GM19438 (cell line): ENCODE measurements at regions not wholly inside any gene's neighbourhood (a gene's known extent, or its start where the extent isn't known, plus 50 kb on each side); places are given as distances from the start of the nearest gene placed in this dataset.

Experiments
- ATAC-seq: cut with Tn5 transposase; IDR thresholded peaks from one replicate; pipeline ENCODE4 v1.9.1; 2021; ENCODE audit warnings: low read depth; ENCODE audit not compliant: unreplicated experiment

GRCh38 chr6:22621701-22622100, 52.3 kb downstream of the HDGFL1 start:
- no peak for ATAC-seq

GRCh38 chr6:22622351-22622750, 53.0 kb downstream of the HDGFL1 start:
- ATAC-seq, result no peak

GRCh38 chr6:22622813-22623212, 53.4 kb downstream of the HDGFL1 start:
- no peak for ATAC-seq

- no peak for ATAC-seq
Measured at GRCh38 chr6:22627644-22628043, 58.3 kb downstream of the HDGFL1 start.

GRCh38 chr6:22631091-22631490, 61.7 kb downstream of the HDGFL1 start:
- ATAC-seq, result no peak

GRCh38 chr6:22632581-22633145, 63.3 kb downstream of the HDGFL1 start:
- no peak for ATAC-seq

GRCh38 chr6:22636452-22636851, 67.1 kb downstream of the HDGFL1 start:
- no peak for ATAC-seq

GRCh38 chr6:22637782-22638181, 68.4 kb downstream of the HDGFL1 start:
- no peak for ATAC-seq

- ATAC-seq, result no peak
Measured at GRCh38 chr6:22638320-22638719, 69.0 kb downstream of the HDGFL1 start.

- ATAC-seq, result no peak
Measured at GRCh38 chr6:22642254-22642653, 72.9 kb downstream of the HDGFL1 start.

GRCh38 chr6:22643780-22644179, 74.4 kb downstream of the HDGFL1 start:
- ATAC-seq, result no peak

- no peak for ATAC-seq
Measured at GRCh38 chr6:22647719-22648118, 78.4 kb downstream of the HDGFL1 start.

- ATAC-seq, result no peak
Measured at GRCh38 chr6:22651731-22652130, 82.4 kb downstream of the HDGFL1 start.

- no peak for ATAC-seq
Measured at GRCh38 chr6:22653980-22654610, 84.7 kb downstream of the HDGFL1 start.

GRCh38 chr6:22656706-22657351, 87.5 kb downstream of the HDGFL1 start:
- ATAC-seq, result peak; percentile 60

GRCh38 chr6:22657352-22657980, 88.1 kb downstream of the HDGFL1 start:
- ATAC-seq, result no peak

- no peak for ATAC-seq
Measured at GRCh38 chr6:22658183-22658582, 88.8 kb downstream of the HDGFL1 start.

- ATAC-seq, result no peak
Measured at GRCh38 chr6:22658934-22659333, 89.6 kb downstream of the HDGFL1 start.

GRCh38 chr6:22664968-22665367, 95.6 kb downstream of the HDGFL1 start:
- no peak for ATAC-seq

- ATAC-seq, result no peak
Measured at GRCh38 chr6:22666021-22666420, 96.7 kb downstream of the HDGFL1 start.

- no peak for ATAC-seq
Measured at GRCh38 chr6:22666586-22666985, 97.2 kb downstream of the HDGFL1 start.

GRCh38 chr6:22667855-22668254, 98.5 kb downstream of the HDGFL1 start:
- no peak for ATAC-seq
